Forelimb muscle (tissue), 1 donor: ENCODE measurements at regions not wholly inside any gene's neighbourhood (a gene's known extent, or its start where the extent isn't known, plus 50 kb on each side); places are given as distances from the start of the nearest gene placed in this dataset.

Experiments
- DNase-seq: peaks from one replicate; pipeline ENCODE4 v3.0.0-alpha.2; 2013; ENCODE audit warnings: low read depth

DNA sequence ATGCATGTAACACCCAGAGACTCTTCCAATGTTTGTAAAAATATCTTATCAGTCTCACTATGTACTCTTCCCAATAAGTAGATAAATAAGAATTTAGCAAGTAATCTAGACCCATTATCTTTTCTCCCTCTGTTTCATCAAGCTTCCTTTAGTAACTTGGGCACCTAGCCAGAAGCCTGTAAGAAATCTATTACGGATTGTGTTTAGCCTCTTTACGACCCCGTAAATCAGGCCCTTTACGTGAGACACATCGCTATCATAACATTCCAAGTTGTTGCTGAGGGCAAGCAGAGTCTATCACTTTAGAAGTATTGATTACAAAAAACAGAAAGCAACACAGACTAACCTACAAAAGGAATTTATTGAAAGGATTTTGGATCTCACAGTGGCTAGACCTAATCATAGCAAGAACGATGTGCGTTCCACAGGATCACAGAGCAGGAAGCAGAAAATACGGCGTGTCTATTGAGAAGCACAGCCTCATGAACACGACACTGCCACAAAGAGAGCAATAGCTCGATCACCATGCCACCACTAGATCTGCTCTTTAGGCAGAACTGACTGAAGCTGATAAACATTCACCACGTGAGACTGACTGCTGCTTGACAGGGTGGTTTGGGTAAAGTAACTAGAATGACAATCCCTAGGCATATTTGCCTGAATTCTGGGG, 922.1 kb downstream of the AMY1C start:
- no peak for DNase-seq

DNA sequence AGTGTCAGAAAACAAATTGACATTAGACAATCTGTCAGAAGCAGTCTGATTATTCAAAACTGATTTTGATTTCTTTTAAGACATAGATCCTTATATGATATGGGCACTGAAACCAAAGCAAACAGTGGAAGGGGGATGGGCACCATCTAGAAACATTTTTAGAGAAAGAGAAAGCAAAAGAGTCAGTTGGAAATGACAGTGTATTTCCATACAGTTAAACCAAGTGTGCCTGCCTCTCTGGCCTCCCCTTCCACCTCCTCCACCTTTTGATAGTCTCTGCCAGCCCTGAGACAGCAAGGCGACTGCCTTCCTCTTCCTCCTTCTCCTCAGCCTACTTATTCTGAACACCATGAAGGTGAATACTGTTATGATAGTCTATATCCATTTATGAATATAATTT, 949.7 kb downstream of the AMY1C start:
- DNase-seq = no peak

DNA sequence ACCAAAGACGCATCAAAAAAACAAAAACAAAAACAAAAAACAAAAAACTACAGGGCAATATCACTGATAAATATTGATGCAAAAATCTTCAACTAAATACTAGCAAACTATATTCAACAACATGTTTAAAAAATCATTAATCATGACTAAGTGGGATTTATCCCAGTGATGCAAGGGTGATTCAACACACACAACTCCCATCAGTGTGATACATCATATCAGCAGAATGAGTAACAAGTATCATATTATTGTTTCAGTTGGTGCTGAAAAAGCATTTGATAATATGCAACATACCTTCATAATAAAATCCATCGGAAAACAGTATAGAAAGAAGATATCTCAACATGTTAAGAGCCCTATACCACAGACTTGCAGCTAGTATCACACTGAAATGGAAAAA, 953.0 kb downstream of the AMY1C start:
- DNase-seq = no peak

DNA sequence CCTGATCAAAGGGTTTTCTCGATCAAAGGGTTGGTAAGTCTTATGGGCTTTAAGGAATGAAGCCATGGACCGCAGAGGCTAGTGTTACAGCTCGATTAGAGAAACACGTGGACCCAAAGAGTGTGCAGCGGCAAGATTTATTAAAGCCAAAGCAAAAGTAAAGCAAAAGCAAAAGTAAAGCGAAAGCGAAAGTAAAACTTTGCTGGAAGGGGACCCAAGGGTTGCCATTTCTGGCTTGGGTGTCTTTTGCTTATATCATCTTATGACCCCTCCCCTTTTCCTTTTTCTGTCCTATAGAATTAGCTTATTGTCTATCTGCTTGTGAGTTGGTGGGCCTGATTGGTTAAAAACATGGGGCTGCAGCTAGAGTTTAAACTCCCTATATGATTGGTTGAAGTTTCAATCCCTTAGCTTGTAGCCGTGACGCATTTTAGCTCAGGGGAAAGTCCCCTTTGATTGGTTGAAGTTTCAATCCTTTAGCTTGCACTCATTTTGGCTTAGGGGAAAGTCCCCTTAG, 957.0 kb downstream of the AMY1C start:
- no peak for DNase-seq

DNA sequence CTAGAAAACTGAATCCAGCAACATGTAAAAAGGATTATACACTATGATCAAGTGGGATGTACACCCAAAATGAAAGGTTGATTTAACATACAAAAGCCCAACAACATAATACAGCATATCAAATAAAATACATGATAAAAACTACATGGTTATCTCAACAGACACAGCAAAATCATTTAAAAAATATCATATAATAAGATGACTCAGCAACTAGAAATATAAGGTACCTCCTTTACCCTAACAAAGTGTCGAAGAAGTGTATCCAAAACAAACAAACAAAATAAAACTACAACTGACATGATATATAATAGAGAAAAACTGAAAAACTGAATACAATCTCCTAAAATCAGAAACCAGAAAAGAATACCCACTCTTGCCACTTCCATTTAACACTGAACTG, 969.1 kb downstream of the AMY1C start:
- DNase-seq = no peak

DNA sequence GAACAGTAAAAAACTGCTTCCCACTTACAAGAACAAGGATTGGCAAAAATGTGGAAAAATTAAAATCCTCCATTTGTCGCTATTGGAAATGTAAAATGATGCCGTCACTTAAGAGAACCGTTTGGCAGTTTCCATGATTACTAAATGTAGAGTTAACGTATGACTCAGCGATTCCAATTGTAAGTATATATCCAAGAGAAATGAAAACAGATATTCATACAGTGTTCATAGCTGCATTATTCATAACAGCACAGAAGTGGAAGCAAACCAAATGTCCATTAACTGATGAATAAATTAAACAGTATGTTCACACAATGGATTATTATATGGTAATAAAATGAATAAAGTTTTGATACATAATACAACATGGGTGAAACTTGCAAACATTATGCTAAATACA, 971.0 kb downstream of the AMY1C start:
- no peak for DNase-seq

DNA sequence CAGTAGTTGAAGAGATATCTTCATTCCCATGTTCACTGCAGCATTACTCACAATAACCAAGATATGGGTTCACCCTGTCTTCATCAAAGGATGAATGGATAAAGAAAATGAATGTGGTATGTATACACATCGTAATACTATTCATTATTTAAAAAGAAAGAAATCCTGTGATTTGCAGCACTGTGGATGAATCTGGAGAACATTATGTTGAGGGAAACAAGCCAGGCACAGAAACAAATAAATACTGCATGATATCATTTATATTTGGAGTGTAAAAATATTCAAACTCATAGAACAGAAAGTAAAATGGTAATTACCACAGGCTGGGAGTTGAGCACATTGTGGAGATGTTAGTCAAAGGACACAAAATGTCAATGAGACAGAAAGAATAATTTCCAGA, 977.2 kb downstream of the AMY1C start:
- DNase-seq = peak; percentile 8

DNA sequence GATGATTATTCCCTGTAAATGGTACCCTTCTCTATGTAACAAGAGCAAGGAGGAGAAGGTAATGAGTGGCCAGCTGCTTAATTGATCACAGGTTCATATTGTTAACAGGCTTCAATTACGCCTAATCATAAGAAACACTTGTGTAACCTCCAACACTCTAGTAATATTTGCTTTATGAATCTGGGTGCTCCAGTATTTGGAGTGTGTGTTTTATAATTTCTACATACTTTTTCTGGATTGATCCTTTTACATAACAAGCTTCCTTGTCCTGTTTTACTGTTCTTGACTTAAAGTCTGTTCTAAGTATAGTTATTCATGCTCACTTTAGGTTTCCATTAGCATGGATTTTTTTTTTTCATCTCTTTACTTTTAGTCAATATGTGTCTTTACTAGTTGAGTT, 984.2 kb downstream of the AMY1C start:
- no peak for DNase-seq

DNA sequence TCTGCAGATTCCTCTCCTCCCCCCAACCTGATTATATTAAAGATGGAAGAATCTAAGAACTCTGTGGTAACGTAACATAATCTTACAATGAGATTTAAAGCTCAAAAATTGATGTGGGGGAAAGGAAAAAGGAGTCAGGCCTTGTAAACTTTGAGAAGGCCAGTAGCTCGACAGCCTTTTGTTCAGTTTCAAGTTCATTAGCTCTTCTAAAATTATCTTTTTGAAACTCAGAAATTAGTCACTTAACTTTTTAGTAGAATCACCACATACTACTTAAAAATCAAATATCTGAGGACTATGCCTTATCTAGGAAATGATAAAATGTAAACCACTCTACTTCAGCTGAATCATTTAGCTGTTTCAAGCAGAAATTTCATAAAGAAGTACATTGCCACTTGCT, 996.2 kb downstream of the AMY1C start:
- DNase-seq = no peak

DNA sequence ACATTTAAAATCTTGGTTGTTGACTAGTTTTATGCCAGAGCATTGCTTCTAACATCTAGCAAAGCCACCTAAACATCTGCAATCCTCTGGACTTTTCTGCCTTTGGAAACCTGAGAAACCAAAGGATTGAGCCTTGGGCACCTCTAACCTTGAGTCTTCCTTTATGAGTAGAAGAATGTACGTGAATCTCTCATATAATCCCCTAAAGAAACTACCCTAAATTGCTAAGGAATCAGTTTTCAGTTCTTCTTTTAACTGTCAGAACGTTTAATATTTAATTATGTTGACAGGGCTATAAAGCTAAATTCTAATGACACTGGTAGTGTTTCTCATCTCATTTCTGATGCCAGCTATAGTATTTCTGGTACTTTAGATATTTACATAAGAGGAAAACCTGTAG, 997.3 kb downstream of the AMY1C start:
- DNase-seq = no peak

DNA sequence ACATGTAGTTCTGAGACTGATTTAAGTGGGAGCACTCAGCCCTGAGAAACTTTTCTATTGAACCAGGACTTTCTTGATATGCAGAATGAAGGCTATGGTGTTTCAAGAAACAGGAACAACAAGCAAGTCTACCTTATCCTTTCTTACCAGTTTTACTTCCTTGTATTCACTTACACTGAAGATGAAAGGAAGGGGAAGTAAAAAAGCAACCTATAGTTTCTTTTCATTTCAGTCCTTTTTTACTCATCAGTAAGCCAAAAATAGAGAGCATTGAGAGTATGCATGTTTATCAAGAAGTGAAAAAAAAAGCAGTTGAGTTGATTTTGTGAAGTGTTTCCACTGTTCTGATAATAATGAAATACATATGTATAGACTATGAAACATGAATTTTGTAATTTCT, 1010.3 kb downstream of the AMY1C start:
- DNase-seq = no peak

DNA sequence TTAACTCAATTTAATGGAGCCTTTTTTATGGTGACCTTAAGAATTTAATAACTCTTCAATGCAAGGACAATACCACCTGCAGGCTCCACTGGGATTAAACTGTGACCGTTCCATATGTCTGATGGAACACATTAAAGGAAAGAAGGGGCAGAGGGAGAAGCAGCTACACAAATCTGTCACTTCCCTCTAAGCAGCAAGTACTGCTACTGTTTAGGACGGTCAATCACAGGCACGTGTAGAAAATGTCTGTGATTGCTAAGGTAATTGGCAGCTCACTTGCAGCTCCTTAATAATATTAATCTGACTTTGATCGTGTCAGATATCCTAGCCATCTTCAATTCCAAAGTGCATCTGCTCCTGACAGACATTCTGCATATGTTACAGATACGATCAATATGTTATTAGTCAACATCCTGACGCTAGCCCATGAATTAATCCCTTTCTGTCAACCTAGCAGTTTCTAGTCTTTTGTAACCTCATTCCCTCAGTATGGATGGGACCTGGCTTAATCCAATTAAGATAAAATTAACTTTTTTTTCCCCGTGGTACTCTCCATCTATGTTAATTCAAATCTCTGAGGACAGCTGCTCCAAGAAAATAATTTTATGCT, 1012.4 kb downstream of the AMY1C start:
- DNase-seq = no peak

DNA sequence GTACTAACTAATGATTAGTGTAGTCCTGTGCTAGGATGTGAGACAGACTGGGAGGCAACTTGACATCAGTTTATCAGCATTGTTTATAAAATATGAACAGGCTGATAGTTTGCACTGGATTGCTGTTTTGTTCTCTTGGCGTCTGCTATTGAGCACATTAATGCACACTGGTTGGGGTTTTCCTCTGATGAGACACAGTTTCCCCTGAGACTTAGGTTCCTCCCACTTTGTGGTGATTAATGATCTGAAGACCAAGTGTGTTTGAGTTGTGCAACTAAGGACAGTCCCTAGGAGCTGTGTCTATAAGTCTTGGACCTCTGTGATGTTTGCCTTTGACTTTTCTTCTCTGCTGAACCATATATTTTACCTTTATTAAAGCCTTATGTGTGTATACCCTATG, 1015.4 kb downstream of the AMY1C start:
- no peak for DNase-seq

DNA sequence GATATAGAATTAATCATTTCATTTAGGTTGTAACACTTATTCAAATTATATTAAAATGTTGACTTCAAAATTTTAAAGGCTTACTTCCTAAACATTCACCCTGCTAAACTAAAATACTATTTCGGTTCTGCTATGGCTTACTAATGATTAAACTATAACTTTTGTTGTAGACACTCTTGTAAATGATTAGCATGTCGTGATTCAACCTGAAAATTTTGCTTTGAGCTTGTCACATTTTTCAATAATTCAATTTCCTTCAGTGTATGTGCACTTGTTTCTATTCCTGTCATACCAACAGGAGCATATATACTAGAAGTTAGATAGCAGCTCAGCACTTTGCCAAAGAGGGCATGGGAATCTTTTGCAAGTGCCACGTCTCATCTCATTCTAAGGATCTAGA, 1018.8 kb downstream of the AMY1C start:
- no peak for DNase-seq

DNA sequence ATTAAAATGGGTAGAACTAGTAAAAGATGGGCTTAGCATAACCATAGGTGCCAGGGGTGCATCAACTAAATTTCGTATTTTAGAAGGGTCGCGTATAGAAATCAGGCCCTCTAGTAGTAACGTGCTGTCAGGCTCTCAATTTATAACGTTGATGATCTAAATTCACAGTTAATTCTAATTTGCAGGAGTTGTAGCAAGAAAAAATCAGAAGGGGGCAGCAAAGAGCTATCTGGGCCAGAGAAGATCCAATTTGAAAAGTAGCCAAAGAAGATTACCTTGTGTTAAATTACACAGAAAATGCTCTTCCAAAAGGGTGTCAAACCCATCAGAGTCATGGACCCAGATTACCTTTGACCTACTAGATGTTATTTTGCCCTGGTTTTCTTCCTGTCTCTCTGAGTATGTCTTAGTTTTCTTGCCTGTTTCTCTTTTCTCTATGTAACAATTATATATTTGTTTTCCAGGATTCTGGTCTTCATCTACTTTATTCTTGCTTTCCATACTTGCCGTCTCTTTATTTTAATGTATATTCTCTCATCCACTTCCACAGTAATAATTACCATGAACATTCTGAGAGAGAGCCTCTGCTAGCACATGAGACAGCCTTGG, 1030.9 kb downstream of the AMY1C start:
- DNase-seq = no peak

DNA sequence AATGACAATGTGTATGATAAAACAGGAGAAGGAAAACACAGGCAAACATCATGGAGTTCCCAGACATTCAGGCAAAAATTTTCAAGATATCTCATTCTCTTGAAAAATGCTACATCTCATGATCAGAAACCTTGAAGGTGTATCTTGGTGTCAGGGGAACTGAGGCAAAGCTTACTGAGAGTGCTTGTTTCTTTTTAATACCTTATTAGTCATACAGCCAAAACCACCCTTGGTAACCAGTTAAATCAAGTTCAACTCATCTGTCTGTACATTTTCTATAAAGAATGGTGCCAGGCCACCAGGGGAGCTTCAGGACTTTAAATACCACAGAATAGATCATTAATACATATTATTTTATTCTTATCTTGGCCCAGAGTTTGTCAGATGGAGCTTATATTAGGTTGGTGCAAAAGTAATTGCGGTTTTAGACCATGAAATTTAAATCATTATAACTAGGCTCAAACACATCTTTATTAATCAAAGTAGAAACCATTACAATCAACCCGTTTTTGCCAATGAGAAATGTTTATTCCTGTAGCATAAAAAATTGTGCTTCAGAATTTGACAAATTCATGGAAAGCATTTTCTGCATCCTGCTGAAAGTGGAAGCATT, 1036.0 kb downstream of the AMY1C start:
- no peak for DNase-seq

DNA sequence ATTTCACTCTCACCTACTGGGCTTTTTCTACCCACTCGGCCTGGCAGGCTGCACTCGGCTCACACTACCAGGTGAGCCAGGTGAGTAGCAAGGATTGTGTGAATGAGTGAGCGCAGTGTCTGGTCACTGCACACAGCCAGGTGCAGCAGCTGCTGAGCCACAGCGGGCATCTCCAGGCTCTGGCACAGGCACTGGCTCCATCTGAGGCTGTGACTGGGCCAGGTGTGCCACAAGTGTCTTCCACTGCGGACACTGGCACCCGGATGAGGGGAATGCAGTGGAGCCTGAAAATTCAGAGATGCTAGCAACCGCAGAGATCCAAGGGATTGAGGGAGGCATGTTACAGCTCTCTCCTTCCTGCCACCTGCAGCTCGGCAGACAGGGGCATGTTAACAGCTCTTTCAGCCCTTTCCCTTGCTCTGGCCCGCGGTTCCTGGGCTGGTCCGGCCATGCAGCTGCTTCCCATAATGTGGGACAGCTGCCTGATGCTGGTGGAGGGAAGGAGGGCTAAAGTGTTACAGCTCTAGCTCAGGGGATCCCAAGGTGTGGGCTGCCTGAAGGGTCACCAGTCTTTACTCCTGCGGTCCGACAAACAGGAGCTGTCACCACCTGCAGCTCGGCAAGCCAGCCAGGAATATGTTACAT, 1038.3 kb downstream of the AMY1C start:
- DNase-seq = no peak

DNA sequence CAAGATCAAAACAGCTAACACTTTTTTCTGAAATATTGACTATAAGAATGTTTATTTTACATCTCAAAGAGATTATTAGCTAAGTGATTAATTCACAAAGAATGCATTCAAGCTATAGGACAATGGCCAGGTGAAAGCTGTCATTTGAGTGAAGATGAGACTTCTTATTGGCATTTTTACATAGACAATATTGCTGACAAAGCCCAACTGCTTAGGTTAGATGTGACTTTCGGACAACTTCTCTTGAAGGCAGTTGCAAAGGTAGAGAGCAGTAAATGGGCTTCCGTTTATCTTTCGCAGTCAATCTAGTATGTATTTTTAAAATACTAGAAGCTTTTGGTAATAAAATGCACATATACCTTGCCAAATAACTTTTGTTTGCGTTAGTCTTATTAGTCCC, 1041.3 kb downstream of the AMY1C start:
- DNase-seq = no peak

DNA sequence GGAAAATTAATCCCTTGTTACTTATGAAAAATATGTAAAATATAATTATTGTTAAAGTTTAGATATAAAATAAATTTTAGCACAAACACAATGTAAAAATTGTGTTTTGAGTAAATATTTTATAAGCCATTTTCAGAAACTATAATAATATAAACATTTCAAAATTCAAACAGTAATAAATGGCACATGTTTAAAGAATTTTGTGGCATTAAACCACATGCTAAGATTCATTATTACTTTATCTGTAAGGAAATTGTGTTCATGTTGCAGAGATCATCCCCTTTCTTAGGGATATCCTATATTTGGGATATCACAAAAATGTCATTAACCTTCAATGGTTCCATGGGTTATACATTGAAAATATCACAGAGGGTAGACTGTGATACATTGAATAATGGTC, 1044.3 kb downstream of the AMY1C start:
- DNase-seq = no peak

DNA sequence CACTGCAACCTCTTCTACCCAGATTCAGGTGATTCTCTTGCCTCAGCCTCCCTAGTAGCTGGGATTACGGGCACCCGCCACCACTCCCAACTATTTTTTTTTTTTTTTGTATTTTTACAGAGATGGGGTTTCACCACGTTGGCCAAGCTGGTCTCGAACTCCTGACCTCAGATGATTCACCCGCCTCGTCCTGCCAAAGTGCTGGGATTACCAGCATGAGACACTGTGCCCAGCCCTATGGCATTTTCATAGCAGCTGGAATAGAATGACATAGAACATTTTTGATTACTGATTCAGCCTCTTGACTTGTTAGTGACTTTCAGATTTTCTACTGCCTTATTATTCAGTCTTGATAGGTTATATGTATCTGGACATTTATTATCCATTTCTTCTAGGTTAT, 1046.2 kb downstream of the AMY1C start:
- no peak for DNase-seq

DNA sequence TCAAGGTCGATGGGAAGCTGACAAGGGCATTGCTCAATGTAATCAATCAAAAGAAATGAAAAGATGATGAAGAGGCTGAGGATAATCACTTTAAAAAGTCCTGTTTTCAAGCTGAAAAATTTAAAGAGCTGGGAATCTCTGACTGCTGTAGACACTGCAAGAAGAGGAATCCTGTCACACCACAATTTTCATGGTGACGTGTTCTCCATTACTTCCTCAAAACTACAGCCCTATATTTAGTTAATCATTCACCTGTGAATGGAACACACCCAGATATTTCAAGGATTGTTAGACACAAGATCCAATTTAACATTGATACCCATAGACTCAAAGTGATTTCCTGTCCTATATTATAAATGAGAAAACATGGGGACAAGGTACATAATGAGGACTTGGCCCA, 1048.3 kb downstream of the AMY1C start:
- no peak for DNase-seq

DNA sequence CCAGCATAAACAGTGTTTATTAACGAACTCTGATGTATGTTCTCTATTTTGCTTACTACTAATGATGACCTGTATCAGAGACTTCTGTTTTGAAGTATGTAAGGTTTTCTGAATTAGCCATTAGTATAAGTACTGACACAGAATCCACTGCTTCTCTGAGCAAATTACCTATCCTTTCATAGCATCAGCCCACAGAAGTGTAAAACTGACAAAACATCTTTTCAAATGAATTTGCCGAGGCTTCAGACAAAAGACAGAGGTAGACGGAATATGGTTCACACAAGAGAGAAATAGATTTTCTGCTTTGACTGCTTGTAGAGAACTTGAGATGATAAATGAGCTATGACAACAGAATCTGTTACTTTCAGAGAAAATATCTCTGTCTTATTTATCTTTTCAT, 1051.6 kb downstream of the AMY1C start:
- DNase-seq = no peak
